ENCODE measurements at regions not wholly inside any gene's neighbourhood (a gene's known extent, or its start where the extent isn't known, plus 50 kb on each side); places are given as distances from the start of the nearest gene placed in this dataset.
A peak's percentile ranks its signal among the peaks of the same experiment; 100 is the strongest.

- Histone ChIP-seq H3K4me1 (peaks cover 0 to 14% (median 0%) of the 10 kb centered on the region in 12 donors), H3K4me3 (no peak overlapping the region), H3K27ac (peak overlapping the region; percentile 34 to 86 (median 74)), H3K36me3 (no peaks in the 10 kb centered on the region), H3K27me3 (no peaks in the 10 kb centered on the region), H3K9me3 (peaks cover 0 to 11% (median 0%) of the 10 kb centered on the region in 12 donors)
- 27 to 43% (median 36%) methylated on average over 1 of the region's 1 CpG for WGBS, 4 donors
- intact Hi-C loops (cut with DNase I) = loop anchor here in 5 of 10 donors (2.0 to 10.0 kb wide), 7 partner anchors 216 to 339 kb away; no protein-coding TSS in a partner anchor
- TF ChIP-seq POLR2A (IDR thresholded peaks at IDR 0.05) = no peak
- no peak for TF ChIP-seq CTCF (IDR thresholded peaks at IDR 0.05)
- DNase-seq (no peak), ATAC-seq (peak in 3 of 4 donors; percentile 14 to 30 (median 20))
These were observed 467.6 kb downstream of the KIF4B start for GRCh38 chr5:155481182-155481581.

GRCh38 chr5:155482428-155482827, 468.9 kb downstream of the KIF4B start:
- TF ChIP-seq CTCF (IDR thresholded peaks at IDR 0.05) (no peak), POLR2A (IDR thresholded peaks at IDR 0.05) (no peak)
- Histone ChIP-seq H3K4me1 (peaks cover 0 to 14% (median 0%) of the 10 kb centered on the region in 12 donors), H3K4me3 (no peak overlapping the region), H3K36me3 (no peaks in the 10 kb centered on the region), H3K27me3 (no peaks in the 10 kb centered on the region), H3K9me3 (no peaks in the 10 kb centered on the region), H3K27ac (peak overlapping the region in 10 of 12 donors; percentile 34 to 86 (median 75))
- intact Hi-C loops (cut with DNase I) = loop anchor here in 4 of 10 donors (5.0 to 10.0 kb wide), 6 partner anchors 218 to 340 kb away; no protein-coding TSS in a partner anchor
- ATAC-seq (no peak), DNase-seq (no peak)

- Histone ChIP-seq H3K4me1 (peaks cover 0 to 15% (median 0%) of the 10 kb centered on the region in 12 donors), H3K36me3 (no peaks in the 10 kb centered on the region), H3K27me3 (no peaks in the 10 kb centered on the region), H3K4me3 (no peak overlapping the region), H3K27ac (no peak overlapping the region), H3K9me3 (peaks cover 0 to 11% (median 0%) of the 10 kb centered on the region in 12 donors)
- intact Hi-C loops (cut with DNase I) = loop anchor here in 3 of 10 donors (5.0 to 10.0 kb wide), 3 partner anchors 221 to 348 kb away; no protein-coding TSS in a partner anchor
- WGBS, 4 donors = 20 to 58% (median 43%) methylated on average over 2 of the region's 2 CpGs
- no peak for DNase-seq
- ATAC-seq = no peak
- TF ChIP-seq POLR2A (IDR thresholded peaks at IDR 0.05) (no peak), CTCF (IDR thresholded peaks at IDR 0.05) (no peak)
These were observed 471.8 kb downstream of the KIF4B start for GRCh38 chr5:155485386-155485785.

- intact Hi-C loops (cut with DNase I) = loop anchor here in 3 of 10 donors (5.0 to 10.0 kb wide), 3 partner anchors 225 to 353 kb away; no protein-coding TSS in a partner anchor
- peak; percentile 93 to 97 (median 95) for ATAC-seq
- peaks cover 0 to 9% (median 0%) of the 10 kb centered on the region in 12 donors for H3K4me1 ChIP-seq
- peak overlapping the region in 6 of 12 donors; percentile 1 to 55 (median 26) for H3K27ac ChIP-seq
- DNase-seq = peak in 1 of 5 donors; percentile 16
- H3K27me3 ChIP-seq = no peaks in the 10 kb centered on the region
- TF ChIP-seq CTCF (IDR thresholded peaks at IDR 0.05) (no peak), POLR2A (IDR thresholded peaks at IDR 0.05) (no peak)
- H3K9me3 ChIP-seq = peaks cover 0 to 11% (median 0%) of the 10 kb centered on the region in 12 donors
- H3K36me3 ChIP-seq = no peaks in the 10 kb centered on the region
- no peak overlapping the region for H3K4me3 ChIP-seq
These were observed 476.4 kb downstream of the KIF4B start for GRCh38 chr5:155489949-155490348.
